ENCODE measurements at regions not wholly inside any gene's neighbourhood (a gene's known extent, or its start where the extent isn't known, plus 50 kb on each side); places are given as distances from the start of the nearest gene placed in this dataset.

- Histone ChIP-seq H3K4me1 (ENCODE audit: control insufficient read depth, insufficient read depth, low read length) (no peaks in the 10 kb centered on the region), H3K27ac (ENCODE audit: extremely low read depth, low read depth, low read length) (no peak overlapping the region), H3K9me3 (ENCODE audit: control insufficient read depth, insufficient read depth, low read depth, low read length) (no peaks in the 10 kb centered on the region), H3K36me3 (ENCODE audit: control insufficient read depth in 2 of 2, insufficient read depth in 1 of 2, low read length in 2 of 2) (no peaks in the 10 kb centered on the region), H3K4me3 (ENCODE audit: low read depth, low read length) (no peak overlapping the region)
- TF ChIP-seq PRDM6 (tag by site-specific recombination; IDR thresholded peaks at IDR 0.05) = no peak
- TF ChIP-seq KLF9 (tag by site-specific recombination; IDR thresholded peaks at IDR 0.05; ENCODE audit: low read depth) = no peak
- no peak for TF ChIP-seq ZFP69B (tag by site-specific recombination; IDR thresholded peaks at IDR 0.05)
- TF ChIP-seq ZNF621 (tag by site-specific recombination; IDR thresholded peaks at IDR 0.05) = no peak
- TF ChIP-seq ZNF112 (tag by site-specific recombination; IDR thresholded peaks at IDR 0.05) = no peak
- TF ChIP-seq KLF1 (tag by site-specific recombination; IDR thresholded peaks at IDR 0.05) = no peak
- ChIA-PET POLR2A (no interaction called here), CTCF (no interaction called here)
Measured at GRCh38 chr2:157685572-157685971, 56.9 kb upstream of the ACVR1C start.

GRCh38 chr2:157684940-157685466 lies 56.3 kb upstream of the ACVR1C start:
- no peaks in the 10 kb centered on the region for H3K9me3 ChIP-seq (ENCODE audit: control insufficient read depth, insufficient read depth, low read depth, low read length)
- H3K36me3 ChIP-seq (ENCODE audit: control insufficient read depth in 2 of 2, insufficient read depth in 1 of 2, low read length in 2 of 2) = no peaks in the 10 kb centered on the region
- H3K4me1 ChIP-seq (ENCODE audit: control insufficient read depth, insufficient read depth, low read length) = no peaks in the 10 kb centered on the region
- H3K4me3 ChIP-seq (ENCODE audit: low read depth, low read length) = no peak overlapping the region
- H3K27ac ChIP-seq (ENCODE audit: extremely low read depth, low read depth, low read length) = no peak overlapping the region
- POLR2A ChIA-PET = no interaction called here
- CTCF ChIA-PET = interaction anchor here (0.8 kb wide), 1 partner anchor 56 kb away, joined by 3 read pairs; the partner anchor contains the start of gene ACVR1C
- no peak for TF ChIP-seq ZSCAN5A (tag by site-specific recombination; IDR thresholded peaks at IDR 0.05)
- no peak for TF ChIP-seq ELK4 (IDR thresholded peaks at IDR 0.05; ENCODE audit: borderline replicate concordance, low read depth, low read length)
- no peak for TF ChIP-seq PRDM2 (tag by site-specific recombination; IDR thresholded peaks at IDR 0.05; ENCODE audit: borderline replicate concordance)
- no peak for TF ChIP-seq ZNF449 (tag by site-specific recombination; IDR thresholded peaks at IDR 0.05)
- TF ChIP-seq ZSCAN4 (tag by site-specific recombination; IDR thresholded peaks at IDR 0.05) = no peak
- no peak for TF ChIP-seq ZEB2 (tag by site-specific recombination; IDR thresholded peaks at IDR 0.05)
- no peak for TF ChIP-seq ZFP3 (tag by site-specific recombination; IDR thresholded peaks at IDR 0.05; ENCODE audit: low read depth)
- no peak for TF ChIP-seq ZNF174 (tag by site-specific recombination; IDR thresholded peaks at IDR 0.05)
- no peak for TF ChIP-seq ZNF23 (tag by site-specific recombination; IDR thresholded peaks at IDR 0.05; ENCODE audit: borderline replicate concordance)
- TF ChIP-seq HIC1 (tag by site-specific recombination; IDR thresholded peaks at IDR 0.05) = no peak

Data from HEK293 (cell line).